WTC11 (cell line): ENCODE measurements at regions not wholly inside any gene's neighbourhood (a gene's known extent, or its start where the extent isn't known, plus 50 kb on each side); places are given as distances from the start of the nearest gene placed in this dataset.

Experiments used
- CTCF ChIP-seq: fragments of 200-600 bp; IDR thresholded peaks from 2 replicates; pipeline ENCODE4 v1.8.0; 2022; ENCODE audit warnings: antibody characterized with exemption
- FOXK1 ChIP-seq: sonication (generic); formaldehyde crosslinking; IDR thresholded peaks from 2 replicates; pipeline ENCODE4 v1.8.0; 2022; ENCODE audit warnings: mild to moderate bottlenecking, moderate library complexity, missing genetic modification reagents
- FOXP1 ChIP-seq: sonication (generic); formaldehyde crosslinking; IDR thresholded peaks from 2 replicates; pipeline ENCODE4 v1.8.0; 2022; ENCODE audit warnings: missing genetic modification reagents, mild to moderate bottlenecking, moderate library complexity, borderline replicate concordance
- GABPB1 ChIP-seq: sonication (generic); formaldehyde crosslinking; IDR thresholded peaks from 2 replicates; pipeline ENCODE4 v1.8.1; 2023; ENCODE audit warnings: mild to moderate bottlenecking, missing genetic modification reagents
- GRHL2 ChIP-seq: fragments of 250-450 bp; sonication (Bioruptor Pico); IDR thresholded peaks from 2 replicates; pipeline ENCODE4 v1.8.0; 2022; ENCODE audit warnings: mild to moderate bottlenecking, moderate library complexity; ENCODE audit not compliant: insufficient replicate concordance, severe bottlenecking
- JUN ChIP-seq: sonication (generic); formaldehyde crosslinking; IDR thresholded peaks from 2 replicates; pipeline ENCODE4 v1.8.0; 2023; ENCODE audit warnings: mild to moderate bottlenecking, missing genetic modification reagents
- SMAD3 ChIP-seq: sonication (generic); formaldehyde crosslinking; IDR thresholded peaks from 2 replicates; pipeline ENCODE4 v1.8.0; 2022; ENCODE audit warnings: missing genetic modification reagents, mild to moderate bottlenecking, borderline replicate concordance
- SP1 ChIP-seq: sonication (generic); formaldehyde crosslinking; conservative IDR thresholded peaks from 2 replicates; pipeline ENCODE4 v1.8.1; 2022; ENCODE audit warnings: missing genetic modification reagents
- ZNF396 ChIP-seq: fragments of 250-450 bp; sonication (Bioruptor Pico); IDR thresholded peaks from 2 replicates; pipeline ENCODE4 v1.8.0; 2021; ENCODE audit warnings: mild to moderate bottlenecking, moderate library complexity, borderline replicate concordance

- no peak for TF ChIP-seq CTCF
- TF ChIP-seq JUN (CRISPR knock-in tag), result no peak
- TF ChIP-seq GABPB1 (CRISPR knock-in tag), result no peak
- TF ChIP-seq FOXP1 (CRISPR knock-in tag), result no peak
- TF ChIP-seq SMAD3 (CRISPR knock-in tag), result no peak
- no peak for TF ChIP-seq SP1
- no peak for TF ChIP-seq ZNF396 (CRISPR knock-in tag)
- TF ChIP-seq GRHL2 (CRISPR knock-in tag), result no peak
- no peak for TF ChIP-seq FOXK1 (CRISPR knock-in tag)
Observed at GRCh38 chr10:44198096-44198779, 186.7 kb downstream of the CXCL12 start.
